Loucy (cell line): ENCODE measurements at regions not wholly inside any gene's neighbourhood (a gene's known extent, or its start where the extent isn't known, plus 50 kb on each side); places are given as distances from the start of the nearest gene placed in this dataset.

Source experiments
- H2AFZ ChIP-seq: fragments of 200-600 bp; sonication (generic); 2 replicates; pipeline ENCODE4 v1.6.0; 2016; ENCODE audit warnings: antibody characterized with exemption, mild to moderate bottlenecking, low read length, moderate library complexity
- H3F3A ChIP-seq: fragments of 200-600 bp; 2 replicates; pipeline ENCODE4 v1.6.0; 2016; ENCODE audit warnings: antibody characterized with exemption, low read depth, mild to moderate bottlenecking
- H3K27me3 ChIP-seq: fragments of 200-600 bp; sonication (generic); 2 replicates; pipeline ENCODE4 v1.6.1; 2014; ENCODE audit warnings: low read length, mild to moderate bottlenecking; ENCODE audit not compliant: insufficient read depth, poor library complexity, severe bottlenecking
- H3K36me3 ChIP-seq: fragments of 200-600 bp; sonication (generic); 2 replicates; pipeline ENCODE4 v1.6.1; 2016; ENCODE audit warnings: low read length; ENCODE audit not compliant: insufficient read depth
- H3K4me1 ChIP-seq: fragments of 200-600 bp; sonication (generic); 2 replicates; pipeline ENCODE4 v1.5.1; 2014; ENCODE audit warnings: low read length, mild to moderate bottlenecking; ENCODE audit not compliant: insufficient read depth, poor library complexity, severe bottlenecking
- H3K4me2 ChIP-seq: fragments of 200-600 bp; sonication (generic); 2 replicates; pipeline ENCODE4 v1.6.0; 2014; ENCODE audit warnings: antibody characterized with exemption, low read length, low read depth, mild to moderate bottlenecking; ENCODE audit not compliant: poor library complexity, severe bottlenecking
- H3K4me3 ChIP-seq: fragments of 200-600 bp; sonication (generic); 2 replicates; pipeline ENCODE4 v1.5.1; 2014; ENCODE audit warnings: low read length, mild to moderate bottlenecking, mixed read lengths; ENCODE audit not compliant: poor library complexity, severe bottlenecking
- H3K79me2 ChIP-seq: fragments of 200-600 bp; sonication (generic); 2 replicates; pipeline ENCODE4 v1.6.1; 2014; ENCODE audit warnings: low read length; ENCODE audit not compliant: insufficient read depth
- H3K9ac ChIP-seq: fragments of 200-600 bp; sonication (generic); 2 replicates; pipeline ENCODE4 v1.6.0; 2014; ENCODE audit warnings: mild to moderate bottlenecking, low read depth, low read length, moderate library complexity; ENCODE audit not compliant: poor library complexity, severe bottlenecking
- H3K9me2 ChIP-seq: fragments of 200-600 bp; sonication (generic); replicated peaks from 2 replicates; pipeline ENCODE4 v1.6.1; 2016; ENCODE audit warnings: low read depth, low read length, mixed read lengths
- H3K9me3 ChIP-seq: fragments of 200-600 bp; sonication (generic); 2 replicates; pipeline ENCODE4 v1.6.1; 2014; ENCODE audit warnings: mild to moderate bottlenecking, antibody characterized with exemption, low read length, low read depth; ENCODE audit not compliant: insufficient read depth
- H4K20me1 ChIP-seq: fragments of 200-600 bp; sonication (generic); 2 replicates; pipeline ENCODE4 v1.6.0; 2014; ENCODE audit warnings: antibody characterized with exemption, low read length, mild to moderate bottlenecking; ENCODE audit not compliant: insufficient read depth, poor library complexity, severe bottlenecking
- EZH2phosphoT487 ChIP-seq: fragments of 200-600 bp; IDR thresholded peaks from 2 replicates; pipeline ENCODE4 v1.6.1; 2018; ENCODE audit warnings: antibody characterized with exemption, mild to moderate bottlenecking, moderate library complexity, borderline replicate concordance
- TF ChIP-seq, protein P1 (sequence below): fragments of 200-600 bp; sonication (generic); conservative IDR thresholded peaks from 2 replicates; pipeline ENCODE4 v1.5.1; 2014; ENCODE audit warnings: mild to moderate bottlenecking, antibody characterized with exemption, low read length

DNA sequence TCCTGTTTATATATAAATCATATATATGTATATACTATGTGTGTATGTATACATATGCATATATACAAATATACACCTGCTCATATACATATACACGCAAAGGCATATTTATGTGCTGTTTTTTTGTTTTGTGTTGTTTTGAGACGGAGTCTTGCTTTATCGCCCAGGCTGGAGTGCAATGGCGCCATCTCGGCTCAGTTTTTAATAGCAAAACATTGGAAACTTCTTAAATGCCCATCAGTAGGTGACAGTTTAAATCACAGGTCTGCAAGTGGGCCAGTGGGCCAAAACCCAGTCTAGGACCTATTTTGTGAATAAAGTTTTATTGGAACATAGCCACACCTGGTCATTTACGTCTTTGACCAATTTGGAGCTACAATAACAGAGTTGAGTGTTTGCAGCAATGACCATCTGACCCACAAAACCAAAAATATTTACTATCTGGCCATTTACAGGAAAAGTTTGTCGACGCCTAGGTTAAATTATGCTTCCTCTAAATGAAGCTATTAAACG lies 132.3 kb downstream of the TOMM20 start:
- no peaks in the 10 kb centered on the region for H3K79me2 ChIP-seq
- no peak overlapping the region for H2AFZ ChIP-seq
- H3K9me3 ChIP-seq, result no peaks in the 10 kb centered on the region
- no peak overlapping the region for H3K4me3 ChIP-seq
- no peak overlapping the region for H3K9ac ChIP-seq
- H3K4me2 ChIP-seq, result no peak overlapping the region
- H4K20me1 ChIP-seq, result no peaks in the 10 kb centered on the region
- no peaks in the 10 kb centered on the region for H3K9me2 ChIP-seq
- no peaks in the 10 kb centered on the region for H3F3A ChIP-seq
- TF ChIP-seq, protein P1, sequence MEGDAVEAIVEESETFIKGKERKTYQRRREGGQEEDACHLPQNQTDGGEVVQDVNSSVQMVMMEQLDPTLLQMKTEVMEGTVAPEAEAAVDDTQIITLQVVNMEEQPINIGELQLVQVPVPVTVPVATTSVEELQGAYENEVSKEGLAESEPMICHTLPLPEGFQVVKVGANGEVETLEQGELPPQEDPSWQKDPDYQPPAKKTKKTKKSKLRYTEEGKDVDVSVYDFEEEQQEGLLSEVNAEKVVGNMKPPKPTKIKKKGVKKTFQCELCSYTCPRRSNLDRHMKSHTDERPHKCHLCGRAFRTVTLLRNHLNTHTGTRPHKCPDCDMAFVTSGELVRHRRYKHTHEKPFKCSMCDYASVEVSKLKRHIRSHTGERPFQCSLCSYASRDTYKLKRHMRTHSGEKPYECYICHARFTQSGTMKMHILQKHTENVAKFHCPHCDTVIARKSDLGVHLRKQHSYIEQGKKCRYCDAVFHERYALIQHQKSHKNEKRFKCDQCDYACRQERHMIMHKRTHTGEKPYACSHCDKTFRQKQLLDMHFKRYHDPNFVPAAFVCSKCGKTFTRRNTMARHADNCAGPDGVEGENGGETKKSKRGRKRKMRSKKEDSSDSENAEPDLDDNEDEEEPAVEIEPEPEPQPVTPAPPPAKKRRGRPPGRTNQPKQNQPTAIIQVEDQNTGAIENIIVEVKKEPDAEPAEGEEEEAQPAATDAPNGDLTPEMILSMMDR, result no peak
- TF ChIP-seq EZH2phosphoT487, result no peak
- H3K36me3 ChIP-seq, result no peaks in the 10 kb centered on the region
- H3K27me3 ChIP-seq, result no peaks in the 10 kb centered on the region
- no peaks in the 10 kb centered on the region for H3K4me1 ChIP-seq

DNA sequence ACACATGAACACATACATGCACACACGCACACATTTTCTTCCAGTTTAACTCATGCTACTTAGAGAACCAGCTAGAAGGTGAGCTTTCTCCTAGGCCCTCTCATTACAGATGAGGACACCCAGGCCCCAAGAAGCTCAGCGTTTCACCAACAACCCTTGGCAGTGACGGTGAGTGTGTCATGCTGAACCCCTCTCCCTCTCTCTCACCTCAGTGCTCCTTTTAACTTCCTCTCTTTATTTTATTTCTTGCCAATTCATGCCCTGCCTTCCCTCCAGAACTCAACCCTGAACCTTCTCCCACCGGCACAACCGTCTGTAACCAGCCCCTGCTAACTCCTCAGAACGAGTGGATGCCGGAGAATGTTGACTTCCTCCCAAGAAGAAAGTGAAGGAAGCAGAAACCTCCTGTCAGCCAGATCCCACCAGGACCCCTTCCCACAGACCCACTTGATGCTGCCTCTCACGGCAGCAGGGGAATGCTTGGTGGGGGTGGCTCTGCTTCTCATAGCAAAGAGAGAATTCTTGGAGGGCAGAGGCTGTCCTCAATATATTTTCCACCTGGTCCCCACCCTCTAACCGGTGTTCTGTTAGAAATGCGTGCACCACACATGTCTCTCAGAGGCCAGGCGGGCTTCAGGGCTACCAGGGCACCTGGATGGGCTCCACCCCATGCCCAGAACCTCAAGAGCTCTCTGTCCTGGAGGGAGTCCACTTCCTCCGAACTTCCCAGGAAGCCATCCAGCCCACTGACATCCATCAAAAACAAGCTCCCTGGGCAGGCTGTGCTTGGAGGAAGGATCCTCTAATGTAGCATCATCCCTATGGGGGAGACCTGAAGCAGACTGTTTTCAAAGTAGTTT lies 134.0 kb downstream of the TOMM20 start:
- no peaks in the 10 kb centered on the region for H3F3A ChIP-seq
- H3K4me1 ChIP-seq, result no peaks in the 10 kb centered on the region
- no peaks in the 10 kb centered on the region for H3K9me3 ChIP-seq
- no peak overlapping the region for H3K4me3 ChIP-seq
- H3K9ac ChIP-seq, result no peak overlapping the region
- no peaks in the 10 kb centered on the region for H3K36me3 ChIP-seq
- H4K20me1 ChIP-seq, result no peaks in the 10 kb centered on the region
- H3K9me2 ChIP-seq, result no peaks in the 10 kb centered on the region
- no peaks in the 10 kb centered on the region for H3K79me2 ChIP-seq
- H3K4me2 ChIP-seq, result no peak overlapping the region
- TF ChIP-seq, protein P1, result no peak
- no peak for TF ChIP-seq EZH2phosphoT487
- no peaks in the 10 kb centered on the region for H3K27me3 ChIP-seq
- H2AFZ ChIP-seq, result peak overlapping the region; percentile 3

DNA sequence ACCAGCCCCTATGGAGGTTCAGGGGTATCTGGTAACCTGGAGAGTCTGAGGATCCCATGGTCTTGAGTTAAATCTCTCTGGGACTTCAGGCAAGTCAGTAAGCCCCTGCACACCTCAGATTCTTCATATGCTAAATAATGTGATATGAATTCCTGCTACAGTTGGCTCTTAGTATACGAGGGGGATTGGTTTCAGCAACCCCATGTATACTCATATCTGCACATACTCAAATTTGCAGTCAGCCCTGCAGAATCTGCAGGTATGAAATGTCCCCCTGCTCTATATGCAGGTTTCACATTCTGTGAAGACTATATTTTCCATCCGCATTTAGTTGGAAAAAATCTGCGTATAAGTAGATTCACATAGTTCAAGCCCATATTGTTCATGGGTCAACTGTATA lies 136.6 kb downstream of the TOMM20 start:
- no peaks in the 10 kb centered on the region for H3K36me3 ChIP-seq
- H3K9me3 ChIP-seq, result no peaks in the 10 kb centered on the region
- peaks cover 8% of the 10 kb centered on the region for H3K4me1 ChIP-seq
- no peak overlapping the region for H2AFZ ChIP-seq
- H3K4me2 ChIP-seq, result no peak overlapping the region
- no peaks in the 10 kb centered on the region for H3K79me2 ChIP-seq
- no peak overlapping the region for H3K4me3 ChIP-seq
- H4K20me1 ChIP-seq, result no peaks in the 10 kb centered on the region
- TF ChIP-seq, protein P1, result no peak
- no peak for TF ChIP-seq EZH2phosphoT487
- no peaks in the 10 kb centered on the region for H3K27me3 ChIP-seq
- H3K9ac ChIP-seq, result no peak overlapping the region
- H3F3A ChIP-seq, result no peaks in the 10 kb centered on the region
- H3K9me2 ChIP-seq, result no peaks in the 10 kb centered on the region
